ENCODE measurements at regions not wholly inside any gene's neighbourhood (a gene's known extent, or its start where the extent isn't known, plus 50 kb on each side); places are given as distances from the start of the nearest gene placed in this dataset.

GRCh38 chr16:60331168-60331567, 1597.1 kb upstream of the GOT2 start:
- TF ChIP-seq TAF1 (IDR thresholded peaks at IDR 0.05; ENCODE audit: borderline replicate concordance, insufficient read depth, low read length) (no peak), POLR2AphosphoS5 (IDR thresholded peaks at IDR 0.05; ENCODE audit: low read depth, low read length) (no peak), FOXP2 (optimal IDR thresholded peaks at IDR 0.05; ENCODE audit: borderline replicate concordance, extremely low read depth, extremely low read length, insufficient read depth) (no peak), SIN3A (IDR thresholded peaks at IDR 0.05; ENCODE audit: borderline replicate concordance, insufficient read depth, low read length) (no peak), REST (IDR thresholded peaks at IDR 0.05; ENCODE audit: insufficient read depth in 1 of 2, low read depth in 2 of 2, low read length in 2 of 2) (no peak)

- TF ChIP-seq FOXP2 (optimal IDR thresholded peaks at IDR 0.05; ENCODE audit: borderline replicate concordance, extremely low read depth, extremely low read length, insufficient read depth) (no peak), SIN3A (IDR thresholded peaks at IDR 0.05; ENCODE audit: borderline replicate concordance, insufficient read depth, low read length) (no peak), REST (IDR thresholded peaks at IDR 0.05; ENCODE audit: insufficient read depth in 1 of 2, low read depth in 2 of 2, low read length in 2 of 2) (no peak), TAF1 (IDR thresholded peaks at IDR 0.05; ENCODE audit: borderline replicate concordance, insufficient read depth, low read length) (no peak), POLR2AphosphoS5 (IDR thresholded peaks at IDR 0.05; ENCODE audit: low read depth, low read length) (no peak)
Observed at GRCh38 chr16:60329108-60329507, 1595.0 kb upstream of the GOT2 start.

- no peak for TF ChIP-seq REST (IDR thresholded peaks at IDR 0.05; ENCODE audit: insufficient read depth in 1 of 2, low read depth in 2 of 2, low read length in 2 of 2)
- no peak for TF ChIP-seq SIN3A (IDR thresholded peaks at IDR 0.05; ENCODE audit: borderline replicate concordance, insufficient read depth, low read length)
- TF ChIP-seq POLR2AphosphoS5 (IDR thresholded peaks at IDR 0.05; ENCODE audit: low read depth, low read length), result no peak
- TF ChIP-seq TAF1 (IDR thresholded peaks at IDR 0.05; ENCODE audit: borderline replicate concordance, insufficient read depth, low read length), result no peak
- no peak for TF ChIP-seq FOXP2 (optimal IDR thresholded peaks at IDR 0.05; ENCODE audit: borderline replicate concordance, extremely low read depth, extremely low read length, insufficient read depth)
Observed at GRCh38 chr16:60328152-60328551, 1594.0 kb upstream of the GOT2 start.

- no peak for TF ChIP-seq TAF1 (IDR thresholded peaks at IDR 0.05; ENCODE audit: borderline replicate concordance, insufficient read depth, low read length)
- TF ChIP-seq REST (IDR thresholded peaks at IDR 0.05; ENCODE audit: insufficient read depth in 1 of 2, low read depth in 2 of 2, low read length in 2 of 2), result no peak
- TF ChIP-seq FOXP2 (optimal IDR thresholded peaks at IDR 0.05; ENCODE audit: borderline replicate concordance, extremely low read depth, extremely low read length, insufficient read depth), result no peak
- no peak for TF ChIP-seq POLR2AphosphoS5 (IDR thresholded peaks at IDR 0.05; ENCODE audit: low read depth, low read length)
Observed at GRCh38 chr16:60318486-60318885, 1584.4 kb upstream of the GOT2 start.

GRCh38 chr16:60310846-60311445, 1576.8 kb upstream of the GOT2 start:
- TF ChIP-seq TAF1 (IDR thresholded peaks at IDR 0.05; ENCODE audit: borderline replicate concordance, insufficient read depth, low read length) (no peak), POLR2AphosphoS5 (IDR thresholded peaks at IDR 0.05; ENCODE audit: low read depth, low read length) (no peak), REST (IDR thresholded peaks at IDR 0.05; ENCODE audit: insufficient read depth in 1 of 2, low read depth in 2 of 2, low read length in 2 of 2) (no peak), SIN3A (IDR thresholded peaks at IDR 0.05; ENCODE audit: borderline replicate concordance, insufficient read depth, low read length) (no peak), FOXP2 (optimal IDR thresholded peaks at IDR 0.05; ENCODE audit: borderline replicate concordance, extremely low read depth, extremely low read length, insufficient read depth) (no peak)

All from PFSK-1 (cell line).